GM18867 (cell line): ENCODE measurements at regions not wholly inside any gene's neighbourhood (a gene's known extent, or its start where the extent isn't known, plus 50 kb on each side); places are given as distances from the start of the nearest gene placed in this dataset.
"Not testable (repeated sequence)": the region's sequence is repeated elsewhere in the genome, so short reads cannot be mapped to it uniquely, and the experiment has no call there.

ENCODE experiments used
- ATAC-seq: cut with Tn5 transposase; IDR thresholded peaks from one replicate; pipeline ENCODE4 v1.9.1; 2021; ENCODE audit warnings: mild to moderate bottlenecking, moderate library complexity; ENCODE audit not compliant: unreplicated experiment

DNA sequence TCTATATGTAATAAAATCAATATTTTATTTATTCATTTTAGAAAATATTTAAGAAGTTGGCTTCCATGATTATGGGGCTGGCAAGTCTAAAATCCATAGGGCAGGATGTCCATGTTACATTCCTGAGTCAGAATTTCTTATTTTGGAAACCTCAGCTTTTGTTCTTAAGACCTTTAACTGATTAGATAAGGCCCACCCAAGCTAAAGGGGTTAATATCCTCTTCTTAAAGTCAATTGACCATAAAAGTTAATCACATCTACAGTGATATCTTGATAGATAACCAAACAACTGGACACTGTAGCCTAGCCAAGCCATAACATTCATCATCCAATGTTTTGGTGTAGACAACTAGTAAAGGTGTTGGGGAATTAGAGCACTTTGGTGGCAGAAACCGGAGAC is 1035.4 kb upstream of the ZEB2 start:
- no peak for ATAC-seq

DNA sequence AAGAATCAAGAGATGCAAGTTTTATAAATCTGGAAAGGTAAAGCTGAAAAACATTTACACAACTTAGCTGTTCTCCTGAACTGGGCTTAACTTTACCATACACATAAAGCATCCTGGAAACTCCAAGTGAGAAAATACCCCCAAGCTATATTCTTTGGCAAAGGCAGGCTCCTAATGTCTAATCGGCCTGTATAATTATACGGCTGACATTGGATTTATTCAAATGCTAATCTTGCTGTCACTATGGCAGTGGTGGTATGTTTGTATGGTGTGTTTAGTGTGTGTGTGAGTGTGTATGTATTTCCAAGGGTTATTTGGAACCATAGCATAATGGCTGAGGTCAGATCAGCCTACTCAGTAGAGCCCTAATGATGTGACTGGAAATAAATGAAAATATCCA is 1031.8 kb upstream of the ZEB2 start:
- no peak for ATAC-seq

DNA sequence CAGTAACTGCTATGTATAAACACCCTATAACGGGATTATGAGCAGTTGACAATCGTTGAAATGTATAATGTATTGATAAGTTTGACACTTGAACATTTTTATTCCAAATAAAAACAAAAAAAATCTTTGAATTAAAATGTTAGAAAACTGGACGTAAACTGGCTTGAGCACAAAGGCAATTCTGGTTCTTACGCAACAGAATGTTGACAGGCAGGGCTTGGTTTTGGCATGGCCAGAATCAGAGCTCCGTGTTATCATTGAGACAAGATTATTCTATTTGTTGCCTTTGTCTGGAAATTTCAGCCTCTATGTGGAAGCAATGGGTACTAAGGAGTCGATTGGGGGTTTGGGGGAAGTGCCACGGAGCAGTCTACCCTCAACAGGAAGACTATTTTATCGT is 1028.6 kb upstream of the ZEB2 start:
- no peak for ATAC-seq

DNA sequence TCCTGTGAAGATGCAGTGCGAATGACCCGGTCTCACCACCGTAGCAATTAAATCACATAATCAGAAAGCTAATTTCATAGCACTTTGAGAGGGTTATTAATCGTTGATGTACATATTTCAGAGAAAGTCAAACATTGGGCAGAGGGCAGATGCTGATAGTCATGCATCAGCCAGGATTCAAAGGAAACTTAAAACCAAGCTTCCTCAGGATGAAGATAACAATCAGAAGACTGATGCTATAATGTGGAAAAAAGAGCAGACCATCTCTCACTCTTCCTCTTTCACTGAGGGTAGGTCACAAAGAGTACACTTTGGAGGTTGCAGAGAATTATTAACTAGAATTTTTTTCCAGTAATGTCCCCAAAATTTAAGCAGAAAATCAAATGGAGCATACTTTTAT is 1027.7 kb upstream of the ZEB2 start:
- ATAC-seq: no peak

DNA sequence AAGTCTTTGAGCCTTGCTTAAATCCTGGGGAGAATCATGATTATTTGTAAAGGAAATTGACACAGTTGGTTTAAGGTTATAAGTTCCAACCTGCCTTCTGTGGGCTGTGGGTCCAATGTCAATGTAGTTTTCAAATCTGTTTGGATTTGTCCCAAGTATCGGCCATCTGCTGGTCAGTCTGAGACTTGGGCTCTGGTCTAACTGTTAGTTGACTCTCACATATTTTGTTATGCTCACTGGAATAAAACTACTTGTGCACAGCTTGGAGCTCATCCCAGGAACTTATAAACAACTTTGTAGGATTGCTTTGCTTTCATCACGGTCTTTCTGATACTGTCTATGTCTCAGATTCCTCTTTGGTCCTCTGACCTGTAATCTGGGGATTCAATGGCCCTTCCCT is 1026.2 kb upstream of the ZEB2 start:
- no peak for ATAC-seq

DNA sequence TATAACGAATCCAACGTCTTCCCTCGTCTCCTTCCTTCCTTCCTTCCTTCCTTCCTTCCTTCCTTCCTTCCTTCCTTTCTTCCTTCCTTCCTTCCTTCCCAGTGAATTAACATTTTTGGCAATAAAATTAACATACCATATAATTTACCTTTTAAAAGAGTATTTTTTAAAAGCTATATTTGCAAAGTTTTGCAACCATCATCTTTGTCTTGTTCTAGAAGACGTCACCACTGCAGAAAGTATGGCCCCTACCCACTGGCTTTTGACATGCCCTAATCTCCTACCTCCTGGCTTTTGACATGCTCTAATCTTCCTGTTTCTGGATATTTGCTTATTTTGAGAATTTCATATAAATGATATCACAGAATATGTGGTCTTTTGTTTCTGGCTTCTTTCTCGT is 1023.9 kb upstream of the ZEB2 start:
- ATAC-seq: no peak

DNA sequence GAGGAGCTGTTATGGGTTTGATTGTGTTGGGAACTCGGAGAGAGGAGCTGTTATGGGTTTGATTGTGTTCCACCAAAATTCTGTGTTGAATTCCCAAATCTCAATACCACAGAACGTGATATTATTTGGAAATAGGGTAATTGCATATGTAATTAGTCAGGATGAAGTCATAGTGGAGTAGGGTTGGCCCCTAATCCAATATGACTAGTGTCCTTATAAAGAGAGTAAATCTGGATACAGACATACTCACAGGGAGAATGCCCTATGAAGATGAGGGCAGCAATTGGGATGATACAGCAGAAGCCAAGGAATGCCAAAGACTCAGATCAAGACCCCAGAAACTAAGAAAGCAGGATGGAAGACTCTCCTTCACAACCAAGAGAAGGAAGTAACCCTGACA is 1023.2 kb upstream of the ZEB2 start:
- no peak for ATAC-seq

DNA sequence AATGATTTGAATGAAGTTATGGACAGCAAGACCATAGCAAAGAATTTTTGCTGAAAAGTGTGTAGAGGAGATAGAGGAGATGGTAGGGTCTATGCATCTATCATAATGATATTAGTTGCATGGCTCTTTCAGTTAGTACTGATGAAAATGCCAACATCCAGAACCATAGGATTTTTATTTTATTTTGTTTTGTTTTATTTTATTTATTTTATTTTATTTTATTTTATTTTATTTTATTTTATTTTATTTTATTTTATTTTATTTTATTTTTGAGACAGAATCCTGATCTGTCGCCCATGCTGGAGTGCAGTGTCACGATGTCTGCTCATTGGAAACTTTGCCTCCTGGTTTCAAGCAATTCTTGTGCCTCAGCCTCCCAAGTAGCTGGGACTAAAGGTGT is 1021.1 kb upstream of the ZEB2 start:
- ATAC-seq: no peak

DNA sequence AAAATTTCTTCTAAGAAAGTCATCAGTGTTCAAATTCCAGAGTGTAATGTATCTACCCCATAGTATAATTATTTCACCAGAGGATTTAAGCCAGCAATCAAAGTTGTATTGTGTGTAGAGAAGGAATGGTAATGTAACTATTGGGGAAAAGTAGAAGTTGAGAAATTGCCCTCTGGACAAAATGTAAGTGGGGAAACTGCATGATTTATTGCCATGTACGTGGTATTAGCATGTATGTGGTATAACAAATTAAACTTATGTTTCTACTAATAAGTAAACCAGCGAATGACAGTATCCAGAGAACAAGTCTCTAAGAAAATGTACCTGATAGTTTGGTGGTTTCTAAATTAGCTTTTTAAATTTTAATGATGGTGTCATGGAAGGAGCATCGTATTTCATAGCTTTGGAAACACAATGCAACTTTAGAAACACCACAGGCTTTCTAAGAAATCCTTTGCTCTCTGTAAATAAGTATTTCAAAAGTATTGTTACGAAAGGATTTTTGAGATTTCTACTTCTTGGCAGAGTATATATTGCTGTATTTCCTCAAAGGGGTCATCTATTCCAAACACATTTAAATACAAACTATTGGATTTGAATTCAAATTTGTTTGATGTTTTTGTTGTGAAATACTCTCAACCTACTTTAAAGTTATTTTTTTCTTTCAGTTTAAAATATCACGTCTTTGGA is 1018.9 kb upstream of the ZEB2 start:
- ATAC-seq: no peak

DNA sequence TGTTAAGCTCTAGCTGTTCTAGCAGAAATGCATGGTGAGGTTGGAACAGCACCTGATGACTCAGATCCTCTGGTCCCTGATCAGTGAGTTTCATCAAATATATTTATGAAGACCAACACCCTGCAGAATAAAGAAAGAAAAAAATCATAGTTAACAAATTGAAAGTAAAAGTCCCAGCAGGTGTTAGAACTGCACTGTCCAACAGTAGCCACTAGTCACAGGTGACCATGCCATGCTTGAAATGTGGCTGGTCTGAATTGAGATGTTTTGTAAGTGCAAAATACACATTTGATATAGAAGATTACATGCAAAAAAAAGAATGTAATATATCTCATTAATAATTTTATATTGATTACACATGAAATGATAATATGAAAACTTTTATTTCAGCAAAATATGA is 1010.7 kb upstream of the ZEB2 start:
- peak; percentile 43 for ATAC-seq

DNA sequence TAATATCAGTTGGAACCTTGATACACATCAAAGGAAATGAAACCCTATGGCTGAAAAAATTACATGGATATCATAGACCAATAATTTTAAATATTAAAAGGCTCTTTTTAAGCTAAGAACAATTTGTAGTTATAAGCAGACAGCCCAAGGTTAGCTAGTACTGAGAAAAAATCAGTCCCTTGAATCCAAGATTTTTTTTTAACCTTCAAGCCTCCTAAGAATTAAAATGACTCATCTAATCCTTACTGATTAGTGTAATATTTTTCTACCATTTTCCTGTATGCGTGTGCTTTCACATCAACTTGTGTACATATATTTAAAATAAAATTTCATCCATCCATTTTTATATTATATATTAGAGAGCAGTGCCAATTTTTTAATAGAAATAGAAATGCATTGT is 1004.9 kb upstream of the ZEB2 start:
- ATAC-seq: no peak

DNA sequence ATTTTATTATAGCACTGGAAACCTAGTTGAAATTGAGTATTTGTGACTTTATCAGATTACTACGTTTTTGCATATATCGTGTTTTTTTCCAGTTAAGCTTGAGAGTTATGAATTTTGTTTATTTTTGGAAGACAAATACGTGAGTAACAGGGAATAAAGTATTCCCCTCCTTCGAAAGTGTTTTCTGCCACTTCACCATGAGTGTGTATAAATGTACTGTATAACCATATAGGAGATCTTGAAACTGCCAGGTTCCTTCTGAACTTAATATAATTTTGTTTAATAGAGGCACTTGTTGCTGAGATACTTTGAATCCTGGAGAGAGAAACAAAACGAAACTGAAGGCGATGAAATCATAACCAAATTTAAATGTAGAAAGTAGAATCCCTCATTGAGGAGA is 1004.4 kb upstream of the ZEB2 start:
- no peak for ATAC-seq

DNA sequence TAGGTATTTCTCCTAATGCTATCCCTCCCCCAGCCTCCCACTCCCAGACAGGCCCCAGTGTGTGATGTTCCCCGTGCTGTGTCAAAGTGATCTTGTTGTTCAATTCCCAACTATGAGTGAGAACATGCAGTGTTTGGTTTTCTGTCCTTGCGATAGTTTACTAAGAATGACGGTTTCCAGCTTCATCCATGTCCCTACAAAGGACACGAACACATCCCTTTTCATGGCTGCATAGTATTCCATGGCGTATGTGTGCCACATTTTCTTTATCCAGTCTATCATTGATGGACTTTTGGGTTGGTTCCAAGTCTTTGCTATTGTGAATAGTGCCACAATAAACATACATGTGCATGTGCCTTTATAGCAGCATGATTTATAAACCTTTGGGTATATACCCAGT is 999.3 kb upstream of the ZEB2 start:
- not testable (repeated sequence) for ATAC-seq

DNA sequence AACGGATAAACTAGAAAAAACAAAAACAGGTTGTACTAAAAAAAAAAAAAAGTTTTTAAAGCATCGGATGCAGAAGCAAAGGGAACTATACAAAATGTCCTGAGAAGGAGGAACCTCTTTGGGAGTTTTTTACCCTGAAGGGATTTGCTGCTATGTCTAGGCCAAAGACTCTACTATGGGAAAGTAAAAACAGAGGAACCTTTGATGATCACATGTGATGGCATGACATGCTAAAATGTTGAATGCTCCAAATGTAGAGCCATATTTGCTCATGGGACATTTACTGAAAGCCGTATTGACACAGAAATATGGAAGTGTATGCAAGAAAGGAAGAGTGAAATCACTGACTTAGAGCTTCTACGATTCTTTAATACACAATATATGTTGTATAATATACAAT is 992.0 kb upstream of the ZEB2 start:
- no peak for ATAC-seq

DNA sequence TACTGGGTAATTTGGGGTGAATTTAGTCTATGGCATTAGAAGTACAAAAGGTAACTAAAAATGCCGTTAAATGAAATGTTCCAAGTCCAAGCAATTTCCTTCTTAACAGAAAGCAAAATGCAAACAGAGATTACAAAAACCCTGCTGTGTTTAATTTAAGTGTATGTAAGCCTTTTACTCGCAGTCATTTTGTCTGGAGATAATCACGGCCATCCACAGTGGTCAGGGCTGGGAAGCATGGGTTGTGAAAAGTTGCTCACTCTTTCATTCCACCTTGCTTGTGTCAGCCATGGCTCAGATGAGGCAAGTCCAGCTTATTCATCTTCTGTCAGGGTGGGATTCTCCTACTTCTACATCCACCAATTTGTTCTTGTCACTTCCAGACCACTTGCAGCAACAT is 983.6 kb upstream of the ZEB2 start:
- ATAC-seq: no peak

DNA sequence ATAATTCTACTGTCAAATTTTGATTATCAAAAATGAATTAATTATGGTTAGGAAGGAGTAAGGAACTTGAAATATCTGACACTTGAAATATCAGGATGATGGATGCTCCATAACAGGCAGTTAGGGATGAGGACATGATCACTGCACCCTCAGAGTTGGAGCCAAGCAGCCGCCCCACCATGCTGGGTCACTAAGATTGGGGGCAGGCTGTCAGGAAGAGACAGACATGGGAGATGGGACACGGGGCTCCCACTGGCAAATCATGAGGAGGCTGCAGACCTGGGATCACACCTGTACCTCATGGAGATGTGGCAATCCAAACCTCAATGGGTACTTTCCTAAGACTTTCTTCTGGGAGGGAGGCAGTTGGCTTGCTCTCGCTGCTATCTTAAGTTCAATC is 982.0 kb upstream of the ZEB2 start:
- ATAC-seq: no peak

DNA sequence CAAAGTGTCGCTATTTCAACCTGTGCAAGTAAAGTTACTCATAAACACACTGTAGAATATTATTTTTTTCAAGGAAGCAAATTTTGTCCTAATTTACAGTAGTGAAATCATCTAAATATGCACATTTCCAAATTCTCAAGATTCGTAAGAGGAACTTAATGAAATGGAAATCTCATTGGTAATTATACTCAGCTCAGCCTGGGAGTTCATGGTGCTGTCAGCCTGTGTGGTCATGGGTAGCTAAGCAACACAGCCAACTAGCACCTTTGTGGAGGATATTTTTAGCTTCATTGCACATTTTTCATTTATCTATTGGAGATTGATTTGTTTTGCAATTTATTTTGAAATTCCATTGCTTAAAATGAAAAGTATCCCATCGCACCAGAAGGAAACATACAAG is 975.7 kb upstream of the ZEB2 start:
- ATAC-seq: no peak

DNA sequence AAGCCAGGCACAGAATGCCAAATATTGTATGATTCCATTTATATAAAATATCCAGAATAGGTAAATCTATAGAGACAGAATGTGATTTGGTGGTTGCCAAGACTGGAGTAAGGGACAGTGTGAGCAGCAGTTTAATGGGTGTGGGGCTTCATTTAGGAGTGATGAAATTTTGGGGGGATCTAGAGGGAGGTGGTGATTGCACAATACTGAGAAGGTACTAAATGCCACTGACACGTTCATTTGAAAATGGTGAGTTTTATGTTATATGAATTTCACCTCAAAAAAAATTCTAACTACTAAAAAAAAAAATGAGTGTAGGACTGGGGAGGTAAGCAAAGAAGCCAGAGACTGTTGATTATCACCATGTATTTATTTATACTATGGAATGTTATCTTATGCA is 974.5 kb upstream of the ZEB2 start:
- ATAC-seq: no peak

DNA sequence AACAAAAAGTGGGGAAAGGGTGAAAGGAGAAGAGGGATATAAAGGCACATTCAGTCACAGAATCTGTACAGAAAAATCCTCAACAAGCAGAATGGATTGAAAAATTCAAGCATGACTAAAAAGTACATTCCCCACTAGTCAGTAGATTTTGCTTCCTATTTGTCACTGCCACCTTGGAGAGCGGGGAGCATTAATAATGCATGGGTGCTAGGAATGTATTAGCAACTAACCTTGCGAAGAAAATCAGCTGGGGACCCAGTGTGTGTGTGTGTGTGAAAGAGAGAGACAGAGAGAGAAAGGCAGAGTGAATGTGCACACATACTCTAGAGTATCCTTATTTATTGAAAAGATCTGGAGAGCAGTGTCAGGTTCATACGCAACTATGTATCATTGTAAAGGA is 968.7 kb upstream of the ZEB2 start:
- ATAC-seq: no peak

DNA sequence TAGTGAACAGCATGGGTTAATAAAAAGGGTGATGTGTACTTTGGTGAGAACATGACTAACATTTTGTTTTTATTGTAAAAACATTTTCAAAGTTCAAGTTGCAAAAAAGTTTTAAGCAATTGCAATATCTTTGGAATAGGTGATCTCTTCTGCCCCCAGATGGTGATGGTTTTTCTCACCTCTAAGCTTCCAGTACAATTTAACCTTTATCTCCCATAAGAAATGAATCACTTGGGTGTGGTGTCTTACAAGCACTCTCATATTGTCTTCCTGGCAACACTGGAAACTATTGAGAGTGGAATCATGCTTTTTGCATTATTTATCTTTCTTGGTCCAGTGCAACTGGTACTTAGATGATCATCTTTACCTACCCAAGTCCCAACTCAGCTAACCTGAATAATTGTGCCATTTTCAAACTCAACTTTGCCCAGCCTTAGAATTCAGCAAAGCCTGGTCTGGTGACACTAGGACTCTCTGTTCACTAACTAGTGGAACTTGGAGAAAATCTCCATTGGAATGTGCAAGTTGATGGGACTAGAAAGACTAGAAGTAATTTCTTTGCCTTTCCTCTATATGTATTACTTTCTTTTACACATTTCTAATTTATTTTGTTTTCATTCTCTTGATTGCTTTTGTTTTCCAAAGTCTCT is 964.7 kb upstream of the ZEB2 start:
- ATAC-seq: no peak

DNA sequence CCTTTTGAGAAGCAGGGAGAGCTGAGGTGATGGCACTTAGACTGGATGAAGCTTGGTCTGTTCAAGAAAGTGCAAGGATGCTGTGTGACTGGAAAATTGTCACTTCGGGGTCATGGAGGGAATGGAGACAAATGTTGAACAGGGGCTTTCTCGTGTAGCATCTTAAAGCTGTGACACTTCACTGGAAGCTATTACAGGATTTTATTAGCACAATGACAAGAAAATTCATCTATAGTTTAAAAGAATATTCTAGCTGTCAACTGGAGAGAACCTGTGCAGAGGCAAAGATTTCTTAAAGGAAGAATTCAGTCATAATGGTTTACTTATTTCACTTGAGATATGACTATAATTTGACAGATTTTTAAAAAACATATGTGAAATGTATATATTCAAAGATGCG is 963.9 kb upstream of the ZEB2 start:
- no peak for ATAC-seq

DNA sequence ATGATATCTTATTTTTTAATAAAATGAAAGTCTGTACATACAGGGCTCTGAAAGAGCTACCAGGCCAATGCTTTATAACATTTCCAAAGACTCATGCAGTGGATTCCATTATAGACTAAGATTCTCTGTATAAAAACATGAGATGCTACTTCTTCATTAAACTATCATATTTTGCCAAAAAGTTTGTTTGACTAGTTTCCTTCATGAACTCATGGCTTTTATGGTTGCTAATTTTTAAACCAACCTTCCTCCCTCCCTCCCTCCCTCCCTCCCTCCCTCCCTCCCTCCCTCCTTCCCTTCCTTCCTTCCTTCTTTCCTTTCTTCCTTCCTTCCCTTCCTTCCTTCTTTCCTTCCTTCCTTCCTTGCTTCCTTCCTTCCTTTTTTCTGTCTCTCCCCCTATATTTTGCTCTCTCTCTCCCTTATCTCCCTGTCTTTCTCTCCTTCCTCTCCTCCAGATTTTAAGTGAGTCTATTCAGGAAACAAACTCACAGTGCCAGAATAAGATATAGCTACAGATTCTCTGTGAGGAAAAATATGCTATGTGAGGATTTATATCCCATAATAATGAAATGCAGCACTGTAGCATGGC is 961.5 kb upstream of the ZEB2 start:
- no peak for ATAC-seq

DNA sequence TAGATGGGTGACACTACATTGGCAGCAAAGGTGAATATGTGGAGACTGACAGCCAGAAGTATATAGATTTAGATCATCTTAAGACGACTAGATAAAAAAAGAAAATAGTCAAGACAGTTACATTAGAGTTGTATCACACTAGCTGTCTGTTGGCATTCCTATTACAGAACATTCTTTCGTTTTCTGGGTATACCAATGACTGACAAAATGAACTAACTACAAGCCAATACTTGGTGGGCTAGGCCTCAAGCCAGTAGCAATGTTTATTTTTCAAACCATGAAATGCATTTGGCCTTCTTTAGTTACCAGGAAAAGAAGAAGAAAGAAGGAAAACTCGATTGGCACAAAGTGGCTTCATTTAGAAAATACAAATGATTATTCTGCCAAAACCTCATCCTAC is 944.9 kb upstream of the ZEB2 start:
- no peak for ATAC-seq
